ENCODE measurements at regions not wholly inside any gene's neighbourhood (a gene's known extent, or its start where the extent isn't known, plus 50 kb on each side); places are given as distances from the start of the nearest gene placed in this dataset.
A peak's percentile ranks its signal among the peaks of the same experiment; 100 is the strongest.

DNA sequence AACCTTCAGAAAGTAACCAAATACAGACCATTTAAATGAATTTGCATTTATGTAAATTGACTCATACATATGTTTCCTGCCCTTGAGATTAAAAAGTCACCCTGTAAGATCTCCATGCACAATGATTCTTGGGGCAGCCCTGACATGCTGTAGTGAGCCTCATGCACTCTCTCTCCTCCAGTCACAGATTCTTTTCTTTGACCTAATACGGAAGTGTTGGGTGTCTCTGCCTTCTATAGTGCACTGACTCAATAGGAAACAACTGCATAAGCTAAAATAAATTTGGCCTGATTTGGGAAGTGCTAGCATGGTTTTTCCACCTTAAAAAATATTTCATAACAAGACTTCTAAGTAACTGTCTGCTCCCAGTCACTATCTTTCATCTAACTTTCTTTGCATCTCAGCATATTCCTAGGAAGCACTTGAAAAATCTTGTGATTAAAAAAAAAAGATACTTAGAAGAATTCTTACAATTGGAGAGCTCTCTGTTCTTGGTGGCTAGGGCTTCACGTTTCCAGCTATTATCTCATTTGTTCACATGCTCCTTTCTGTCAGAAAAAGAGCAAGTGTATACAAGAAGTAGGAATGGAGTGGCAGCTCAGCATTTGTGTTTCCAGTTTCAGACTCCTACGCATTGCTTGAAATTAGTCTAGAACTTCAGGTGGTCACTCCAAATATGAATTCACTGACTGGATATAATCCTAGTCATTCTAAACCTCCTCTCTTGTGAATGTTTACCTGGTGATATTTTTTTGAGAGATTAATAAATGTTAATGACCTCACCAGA, 207.9 kb upstream of the COL8A1 start:
- H3K27me3 ChIP-seq = no peaks in the 10 kb centered on the region
- no peak overlapping the region for H3K4me3 ChIP-seq
- no peak for DNase-seq
- no peaks in the 10 kb centered on the region for H3K36me3 ChIP-seq
- H3K9me3 ChIP-seq = peaks cover 7% of the 10 kb centered on the region

DNA sequence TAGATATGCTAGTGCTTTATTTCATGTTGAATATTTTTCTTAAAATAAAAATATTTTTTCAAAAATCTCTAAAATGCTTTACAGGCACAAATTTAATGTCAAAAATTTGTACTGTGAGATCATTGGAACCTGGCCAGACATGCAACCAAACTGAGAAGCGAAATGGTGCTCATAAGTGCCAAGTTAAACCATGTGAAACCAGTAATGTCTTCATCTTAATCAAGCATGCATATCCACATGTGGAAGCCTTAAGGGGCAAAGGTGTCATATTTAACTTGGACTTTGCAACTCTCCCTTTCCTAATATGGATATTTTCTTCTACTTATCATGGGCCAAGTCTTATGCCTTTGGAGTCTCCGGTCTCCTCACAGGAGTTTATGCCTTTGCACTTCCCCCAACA, 208.9 kb upstream of the COL8A1 start:
- no peaks in the 10 kb centered on the region for H3K36me3 ChIP-seq

DNA sequence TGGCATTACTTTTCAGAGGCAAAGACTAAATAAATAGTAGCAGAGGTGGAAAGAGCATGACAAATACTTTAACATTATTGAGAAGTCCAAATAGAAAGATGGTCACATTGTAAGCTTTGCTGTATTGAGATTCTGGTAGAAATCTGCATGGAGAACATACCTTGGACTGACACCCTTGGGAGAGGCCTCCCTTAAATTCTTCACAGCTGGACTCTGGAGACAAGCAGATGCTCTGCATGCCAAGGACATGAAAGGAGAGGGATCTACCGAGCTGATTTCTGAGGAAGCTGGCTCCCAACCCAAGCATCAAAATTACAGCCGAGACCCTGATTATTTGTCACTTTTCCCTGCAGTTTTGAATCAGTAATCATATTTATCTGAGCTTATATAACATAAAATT, 212.5 kb upstream of the COL8A1 start:
- DNase-seq = no peak
- Histone ChIP-seq H3K4me3 (no peak overlapping the region), H3K27me3 (no peaks in the 10 kb centered on the region), H3K9me3 (0 out of 2 replicates have a peak, but pooled peaks cover 1% of the 10 kb centered on the region), H3K36me3 (no peaks in the 10 kb centered on the region)

More for the DNA sequence above, 208.9 kb upstream of the COL8A1 start:
- Histone ChIP-seq H3K4me3 (no peak overlapping the region), H3K27me3 (no peaks in the 10 kb centered on the region), H3K9me3 (peaks cover 7% of the 10 kb centered on the region)
- DNase-seq = no peak

DNA sequence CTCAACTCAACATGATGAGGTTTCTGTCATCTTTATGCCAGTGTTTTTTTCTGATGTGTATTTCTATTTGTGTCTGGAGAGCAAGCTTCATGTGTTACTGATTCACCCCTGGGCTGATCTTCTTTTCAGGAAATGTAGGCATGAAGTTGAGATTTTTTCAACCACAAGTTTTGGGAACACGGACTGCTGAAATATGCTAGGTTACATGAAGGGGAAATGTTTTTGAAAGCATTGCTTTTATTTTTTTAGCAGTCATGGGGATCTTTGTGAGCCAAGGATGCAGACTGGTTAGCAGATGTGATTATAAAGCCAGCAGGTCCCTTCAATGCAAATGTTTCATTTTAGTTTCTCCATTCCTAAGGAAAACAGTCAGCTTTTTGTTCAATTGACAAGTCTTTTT, 219.3 kb upstream of the COL8A1 start:
- no peak for DNase-seq
- no peaks in the 10 kb centered on the region for H3K27me3 ChIP-seq
- H3K9me3 ChIP-seq = 0 out of 2 replicates have a peak, but pooled peaks cover 3% of the 10 kb centered on the region
- H3K36me3 ChIP-seq = no peaks in the 10 kb centered on the region; the same call in 1 of the 2 replicates
- H3K4me3 ChIP-seq = no peak overlapping the region

GRCh38 chr3:99418709-99419108, 219.7 kb upstream of the COL8A1 start:
- H3K9me3 ChIP-seq = 0 out of 2 replicates have a peak, but pooled peaks cover 3% of the 10 kb centered on the region
- DNase-seq = no peak
- H3K36me3 ChIP-seq = no peaks in the 10 kb centered on the region; the same call in 1 of the 2 replicates

DNA sequence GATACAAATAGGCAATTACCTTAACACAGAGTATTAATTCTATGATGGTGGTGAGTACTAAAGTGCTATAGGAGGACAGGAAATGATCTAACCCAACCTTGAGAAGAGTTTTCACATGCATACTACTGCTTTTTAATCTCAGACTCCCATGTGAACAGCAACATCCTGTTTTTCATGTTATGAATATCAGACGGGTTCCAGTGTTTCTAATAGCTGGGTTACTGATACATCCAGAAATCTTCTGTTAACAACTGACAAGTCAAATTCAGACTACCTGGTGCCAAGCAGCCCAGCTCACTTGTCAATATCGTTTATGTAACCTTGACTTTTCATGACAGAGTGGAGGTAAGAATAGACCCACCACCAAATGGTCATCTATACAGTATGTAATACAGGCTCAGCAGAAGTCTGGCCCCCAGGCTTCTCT, 220.2 kb upstream of the COL8A1 start:
- H3K9me3 ChIP-seq = 0 out of 2 replicates have a peak, but pooled peaks cover 3% of the 10 kb centered on the region
- H3K36me3 ChIP-seq = no peaks in the 10 kb centered on the region; the same call in 1 of the 2 replicates
- no peaks in the 10 kb centered on the region for H3K27me3 ChIP-seq
- H3K4me3 ChIP-seq = no peak overlapping the region
- no peak for DNase-seq

More at GRCh38 chr3:99418709-99419108, 219.7 kb upstream of the COL8A1 start:
- Histone ChIP-seq H3K27me3 (no peaks in the 10 kb centered on the region), H3K4me3 (no peak overlapping the region)

DNA sequence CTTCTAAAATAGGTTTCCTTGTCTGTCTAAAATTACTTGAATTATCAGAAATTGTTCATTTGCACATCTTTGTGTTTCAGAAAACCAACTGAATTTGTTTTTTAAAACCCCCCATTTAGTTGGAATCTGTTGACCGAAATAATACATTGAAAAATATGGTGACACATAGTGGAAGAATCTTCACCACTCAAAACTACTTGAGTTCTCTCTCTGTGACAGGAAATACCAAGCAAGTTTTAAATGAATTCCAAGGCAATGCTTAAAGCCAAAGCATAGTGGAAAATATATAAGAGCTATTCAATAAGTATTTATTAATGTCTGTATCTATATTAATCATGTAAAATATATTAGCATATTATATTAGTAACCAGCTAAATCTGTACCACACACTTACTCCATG, 224.9 kb upstream of the COL8A1 start:
- H3K4me3 ChIP-seq = no peak overlapping the region
- no peak for DNase-seq
- H3K27me3 ChIP-seq = no peaks in the 10 kb centered on the region
- 0 out of 2 replicates have a peak, but pooled peaks cover 3% of the 10 kb centered on the region for H3K9me3 ChIP-seq
- H3K36me3 ChIP-seq = no peaks in the 10 kb centered on the region; the same call in 1 of the 2 replicates

GRCh38 chr3:99410789-99411311, 227.5 kb upstream of the COL8A1 start:
- DNase-seq = peak; percentile 88
- no peak overlapping the region for H3K4me3 ChIP-seq
- H3K27me3 ChIP-seq = no peaks in the 10 kb centered on the region
- no peaks in the 10 kb centered on the region; the same call in 1 of the 2 replicates for H3K36me3 ChIP-seq
- H3K9me3 ChIP-seq = 0 out of 2 replicates have a peak, but pooled peaks cover 3% of the 10 kb centered on the region

- Histone ChIP-seq H3K9me3 (0 out of 2 replicates have a peak, but pooled peaks cover under 1% of the 10 kb centered on the region), H3K27me3 (no peaks in the 10 kb centered on the region), H3K4me3 (no peak overlapping the region), H3K36me3 (no peaks in the 10 kb centered on the region)
- no peak for DNase-seq
Measured at GRCh38 chr3:99409961-99410360, 228.4 kb upstream of the COL8A1 start.

GRCh38 chr3:99407257-99407656, 231.1 kb upstream of the COL8A1 start:
- H3K4me3 ChIP-seq = no peak overlapping the region
- DNase-seq = no peak
- no peaks in the 10 kb centered on the region for H3K9me3 ChIP-seq
- H3K27me3 ChIP-seq = no peaks in the 10 kb centered on the region
- H3K36me3 ChIP-seq = no peaks in the 10 kb centered on the region

GRCh38 chr3:99402755-99403154, 235.6 kb upstream of the COL8A1 start:
- no peaks in the 10 kb centered on the region for H3K36me3 ChIP-seq
- H3K9me3 ChIP-seq = peaks cover 23% of the 10 kb centered on the region
- no peak overlapping the region for H3K4me3 ChIP-seq
- DNase-seq = no peak
- H3K27me3 ChIP-seq = no peaks in the 10 kb centered on the region

GRCh38 chr3:99400352-99400751, 238.0 kb upstream of the COL8A1 start:
- H3K36me3 ChIP-seq = 0 out of 2 replicates have a peak, but pooled peaks cover 3% of the 10 kb centered on the region
- no peaks in the 10 kb centered on the region for H3K27me3 ChIP-seq
- DNase-seq = no peak
- peaks cover 34% of the 10 kb centered on the region for H3K9me3 ChIP-seq
- H3K4me3 ChIP-seq = no peak overlapping the region

DNA sequence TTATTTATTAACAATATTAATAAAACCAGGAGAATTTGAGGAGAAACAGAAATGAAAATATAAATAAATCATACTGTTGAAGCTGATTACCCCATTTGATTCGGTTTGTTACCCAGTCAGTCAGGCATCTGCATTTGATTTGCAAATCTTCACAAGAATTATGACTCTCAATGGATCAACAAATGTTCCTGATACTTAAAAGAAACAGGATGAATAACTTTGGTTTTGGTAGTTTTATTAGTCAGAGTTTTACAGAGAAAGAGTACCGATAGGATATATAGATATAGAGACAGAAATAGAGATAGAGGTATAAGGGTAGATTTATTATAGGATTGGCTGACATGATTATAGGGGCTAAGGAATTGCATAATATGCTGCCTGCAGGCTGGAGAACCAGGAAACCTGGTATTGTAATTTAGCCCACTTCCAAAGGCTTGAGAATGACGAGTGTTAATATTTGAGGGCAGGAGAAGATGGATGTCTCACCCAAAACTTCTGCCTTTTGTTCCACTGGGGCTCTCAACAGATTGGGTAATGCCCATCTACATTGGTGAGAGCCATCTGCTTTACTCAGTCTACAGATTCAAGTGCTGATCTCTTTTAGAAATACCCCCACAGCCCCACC, 241.6 kb upstream of the COL8A1 start:
- peaks cover 34% of the 10 kb centered on the region for H3K9me3 ChIP-seq
- no peaks in the 10 kb centered on the region for H3K27me3 ChIP-seq
- H3K36me3 ChIP-seq = 0 out of 2 replicates have a peak, but pooled peaks cover 3% of the 10 kb centered on the region
- no peak overlapping the region for H3K4me3 ChIP-seq
- DNase-seq = no peak

GRCh38 chr3:99394831-99395778, 243.3 kb upstream of the COL8A1 start:
- Histone ChIP-seq H3K36me3 (0 out of 2 replicates have a peak, but pooled peaks cover 3% of the 10 kb centered on the region), H3K27me3 (no peaks in the 10 kb centered on the region), H3K4me3 (no peak overlapping the region), H3K9me3 (peaks cover 34% of the 10 kb centered on the region)
- peak; percentile 39 for DNase-seq

DNA sequence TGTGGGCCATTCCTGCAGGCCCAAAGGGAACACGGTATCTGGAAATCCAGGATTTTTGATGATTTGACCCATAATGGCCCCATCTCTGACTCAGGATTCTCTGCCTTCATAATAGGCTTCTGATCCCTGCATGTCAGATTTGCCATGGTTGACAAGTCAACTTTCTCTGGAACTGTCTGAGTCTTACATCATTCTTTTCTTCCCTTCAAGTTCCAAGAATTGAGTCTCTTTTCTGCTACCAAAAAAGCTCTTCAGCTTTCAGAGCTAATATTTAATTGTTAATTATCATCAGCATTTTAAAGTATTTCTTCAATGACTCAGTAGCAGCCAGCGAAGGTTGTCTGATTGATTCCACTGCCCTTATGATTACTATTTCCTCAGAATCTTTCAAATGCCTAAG, 244.4 kb upstream of the COL8A1 start:
- no peaks in the 10 kb centered on the region for H3K27me3 ChIP-seq
- no peak overlapping the region for H3K4me3 ChIP-seq
- H3K9me3 ChIP-seq = peaks cover 24% of the 10 kb centered on the region
- H3K36me3 ChIP-seq = 0 out of 2 replicates have a peak, but pooled peaks cover 3% of the 10 kb centered on the region
- no peak for DNase-seq

DNA sequence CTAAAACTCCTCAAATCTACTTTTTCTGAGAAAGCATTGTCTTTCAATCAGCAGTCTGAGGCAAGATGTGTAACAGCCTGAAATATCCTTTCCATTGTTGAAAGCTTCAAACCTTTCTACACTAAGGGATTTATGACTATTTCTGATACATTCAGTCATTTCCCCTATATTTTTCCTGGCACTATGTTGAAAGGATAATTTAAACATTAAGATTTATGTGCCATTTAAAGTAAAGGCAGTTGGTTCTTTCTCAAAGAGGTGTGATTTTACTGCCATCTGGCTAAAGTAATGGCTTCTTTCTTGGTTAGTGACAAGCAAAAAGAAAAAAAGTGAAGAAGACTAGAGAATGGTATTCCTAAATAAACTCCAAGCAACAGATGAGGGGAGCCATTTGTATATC, 249.6 kb upstream of the COL8A1 start:
- Histone ChIP-seq H3K4me3 (no peak overlapping the region), H3K36me3 (no peaks in the 10 kb centered on the region), H3K9me3 (no peaks in the 10 kb centered on the region), H3K27me3 (no peaks in the 10 kb centered on the region)
- no peak for DNase-seq
